ENCODE measurements at regions not wholly inside any gene's neighbourhood (a gene's known extent, or its start where the extent isn't known, plus 50 kb on each side); places are given as distances from the start of the nearest gene placed in this dataset.

GRCh38 chr4:58646126-58646525 lies 1535.9 kb upstream of the IGFBP7 start:
- H3K27me3 ChIP-seq (ENCODE audit: insufficient read depth, low read length): no peaks in the 10 kb centered on the region
- H3K18ac ChIP-seq (ENCODE audit: insufficient read length, low read depth, low read length): no peak overlapping the region
- no peak overlapping the region for H3K27ac ChIP-seq (ENCODE audit: insufficient read length, low read depth, low read length)
- H3K9me3 ChIP-seq (ENCODE audit: control insufficient read depth, low read depth, low read length): no peaks in the 10 kb centered on the region
- no peak overlapping the region for H3K14ac ChIP-seq (ENCODE audit: insufficient read depth, low read length)
- no peak overlapping the region for H4K5ac ChIP-seq (ENCODE audit: insufficient read length, low read depth, low read length)
- H3K9me3 Mint-ChIP-seq: 0 out of 5 replicates have a peak, but pooled peaks cover 0 to 3% of the 10 kb centered on the region in 2 experiments
- no peak overlapping the region for H4K8ac ChIP-seq (replicated peaks; ENCODE audit: insufficient read length, low read depth, low read length)
- H2BK20ac ChIP-seq (ENCODE audit: low read depth, low read length, poor library complexity, severe bottlenecking): no peak overlapping the region
- H3K4me3 Mint-ChIP-seq: no peak overlapping the region
- H2BK5ac ChIP-seq (ENCODE audit: insufficient read length, low read length): no peak overlapping the region
- DNase-seq: no peak
- no CpG with 5 or more reads among the region's 3 CpGs for WGBS (ENCODE audit: extremely low coverage, insufficient read length, low lambda C conversion rate)
- H3K4ac ChIP-seq (ENCODE audit: low read depth, low read length): no peak overlapping the region
- no peak overlapping the region for H2AK5ac ChIP-seq (ENCODE audit: insufficient read length, low read length)
- no peaks in the 10 kb centered on the region for H3K79me2 ChIP-seq (ENCODE audit: insufficient read depth, low read length)
- no peak overlapping the region for H3K9ac ChIP-seq (ENCODE audit: extremely low read depth, insufficient read length, low read length)
- no peak overlapping the region for H4K91ac ChIP-seq (ENCODE audit: insufficient read length, low read depth, low read length)
- TF ChIP-seq CTCF (conservative IDR thresholded peaks at IDR 0.05): no peak
- H2BK12ac ChIP-seq (ENCODE audit: insufficient read length, low read depth, low read length): no peak overlapping the region
- no peak overlapping the region for H2BK15ac ChIP-seq (ENCODE audit: low read depth, low read length)
- no peak overlapping the region for H3K27ac Mint-ChIP-seq
- H4K20me1 ChIP-seq (ENCODE audit: control insufficient read depth, insufficient read depth, insufficient read length): no peaks in the 10 kb centered on the region
- no peak overlapping the region for H2AFZ ChIP-seq (ENCODE audit: low read length)
- H3K27me3 Mint-ChIP-seq (ENCODE audit: low read depth): no peaks in the 10 kb centered on the region
- no peaks in the 10 kb centered on the region for H3K4me1 Mint-ChIP-seq
- no peak overlapping the region for H2BK120ac ChIP-seq (ENCODE audit: low read depth, low read length, poor library complexity, severe bottlenecking)
- H3T11ph ChIP-seq (ENCODE audit: low read length): no peak overlapping the region
- no peak overlapping the region for H3K4me2 ChIP-seq (ENCODE audit: insufficient read depth, insufficient read length, low read length)
- H3K56ac ChIP-seq (ENCODE audit: insufficient read length, low read depth, low read length): no peak overlapping the region
- peaks cover 0 to 4% (median 0%) of the 10 kb centered on the region in 3 experiments; a peak in 1 of 7 replicates for H3K36me3 Mint-ChIP-seq (ENCODE audit: insufficient read depth in 1 of 3, low read depth in 3 of 3)
- no peak overlapping the region for H3K23ac ChIP-seq (ENCODE audit: insufficient read length, low read depth, low read length)
- no peaks in the 10 kb centered on the region for H3K23me2 ChIP-seq (ENCODE audit: insufficient read length, low read depth, low read length, poor library complexity, severe bottlenecking)
- no peaks in the 10 kb centered on the region for H3K79me1 ChIP-seq (ENCODE audit: insufficient read depth, low read depth, low read length, poor library complexity, severe bottlenecking)
- no peaks in the 10 kb centered on the region for H3K4me1 ChIP-seq (ENCODE audit: insufficient read depth, low read length)
